IMR-90 (cell line): ENCODE measurements at regions not wholly inside any gene's neighbourhood (a gene's known extent, or its start where the extent isn't known, plus 50 kb on each side); places are given as distances from the start of the nearest gene placed in this dataset.

Experiments used
- BHLHE40 ChIP-seq: fragments of 150-350 bp; IDR thresholded peaks from 2 replicates; pipeline ENCODE4 v1.6.1; 2016; ENCODE audit warnings: mild to moderate bottlenecking, low read depth, low read length
- CTCF ChIP-seq: conservative IDR thresholded peaks from 2 replicates; pipeline ENCODE4 v1.5.1; 2012; ENCODE audit warnings: mild to moderate bottlenecking, low read depth, low read length, improper control_type of control experiment
- FOS ChIP-seq: fragments of 150-350 bp; IDR thresholded peaks from 2 replicates; pipeline ENCODE4 v1.6.1; 2016; ENCODE audit warnings: low read depth, low read length
- POLR2A ChIP-seq: IDR thresholded peaks from 2 replicates; pipeline ENCODE4 v1.6.1; 2012; ENCODE audit warnings: mild to moderate bottlenecking, low read depth, low read length
- RCOR1 ChIP-seq: IDR thresholded peaks from 2 replicates; pipeline ENCODE4 v1.6.1; 2012; ENCODE audit warnings: mild to moderate bottlenecking, low read length, improper control_type of control experiment; ENCODE audit not compliant: insufficient replicate concordance

- TF ChIP-seq CTCF (no peak), BHLHE40 (no peak), FOS (no peak), RCOR1 (no peak), POLR2A (no peak)
These were observed 172.9 kb downstream of the EDEM1 start for GRCh38 chr3:5360453-5360852.
